NOMO-1 (cell line): ENCODE measurements at regions not wholly inside any gene's neighbourhood (a gene's known extent, or its start where the extent isn't known, plus 50 kb on each side); places are given as distances from the start of the nearest gene placed in this dataset.

Source experiments
- DNase-seq, 2 experiments: peaks; one replicate each; lab custom pipeline; 2025; ENCODE audit not compliant: unreplicated experiment in 2 of 2; lab: John Stamatoyannopoulos, UW

DNA sequence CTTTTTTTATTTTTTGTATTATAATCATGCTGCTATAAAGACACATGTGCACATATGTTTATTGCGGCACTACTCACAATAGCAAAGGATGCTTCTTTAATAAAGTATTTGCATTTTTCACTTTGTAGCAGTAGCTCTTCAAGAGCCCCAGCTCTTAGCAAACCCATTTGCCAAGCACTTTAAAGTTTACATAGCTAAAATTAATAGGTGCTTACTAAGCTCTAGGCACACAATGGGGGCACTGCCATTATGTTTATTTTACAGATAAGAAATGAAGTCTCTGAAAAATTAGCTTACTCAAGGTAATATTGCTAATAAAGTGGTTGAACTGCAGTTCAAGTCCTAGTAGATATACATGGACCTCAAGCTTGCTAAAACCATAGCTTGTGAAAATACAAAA lies 230.3 kb upstream of the ARHGAP24 start:
- DNase-seq: no peak

DNA sequence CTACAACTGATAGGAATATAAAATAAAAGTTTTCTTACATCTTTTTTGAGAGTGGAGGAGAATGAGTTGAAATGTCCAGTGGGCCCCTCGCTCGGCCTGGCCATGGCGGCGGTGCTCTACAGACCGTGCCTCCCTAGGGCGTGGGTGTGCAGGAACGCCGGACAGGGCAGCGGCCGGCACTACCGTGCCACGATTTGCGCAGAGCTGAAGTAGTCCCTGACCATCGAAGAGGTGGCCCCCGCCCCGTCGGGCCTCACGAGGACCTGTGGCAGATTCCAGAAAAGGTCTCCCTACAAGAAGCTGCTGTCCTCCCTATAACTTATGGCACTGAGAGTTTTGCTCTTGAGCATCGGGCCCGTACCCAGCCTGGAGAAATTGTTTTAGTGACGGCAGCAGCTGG lies 228.9 kb upstream of the ARHGAP24 start:
- DNase-seq: no peak

DNA sequence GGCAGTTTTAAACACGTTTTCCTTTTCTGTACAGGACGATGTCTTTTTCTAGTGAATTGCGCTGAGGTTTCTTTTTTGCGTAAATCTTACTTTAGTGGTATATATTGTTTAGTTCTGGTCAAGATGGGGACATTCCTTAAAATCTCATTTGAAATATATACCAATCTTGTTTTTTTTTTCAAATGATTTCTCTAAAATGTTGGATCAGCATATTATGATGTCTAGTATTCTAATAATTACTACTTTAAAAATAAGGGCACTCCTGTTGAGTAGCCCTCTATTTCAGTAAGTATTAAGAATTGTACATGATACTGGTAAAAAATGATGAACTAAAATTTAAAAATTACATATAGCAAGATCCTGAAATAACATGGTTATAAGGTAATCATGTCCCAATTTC lies 224.1 kb upstream of the ARHGAP24 start:
- no peak for DNase-seq

DNA sequence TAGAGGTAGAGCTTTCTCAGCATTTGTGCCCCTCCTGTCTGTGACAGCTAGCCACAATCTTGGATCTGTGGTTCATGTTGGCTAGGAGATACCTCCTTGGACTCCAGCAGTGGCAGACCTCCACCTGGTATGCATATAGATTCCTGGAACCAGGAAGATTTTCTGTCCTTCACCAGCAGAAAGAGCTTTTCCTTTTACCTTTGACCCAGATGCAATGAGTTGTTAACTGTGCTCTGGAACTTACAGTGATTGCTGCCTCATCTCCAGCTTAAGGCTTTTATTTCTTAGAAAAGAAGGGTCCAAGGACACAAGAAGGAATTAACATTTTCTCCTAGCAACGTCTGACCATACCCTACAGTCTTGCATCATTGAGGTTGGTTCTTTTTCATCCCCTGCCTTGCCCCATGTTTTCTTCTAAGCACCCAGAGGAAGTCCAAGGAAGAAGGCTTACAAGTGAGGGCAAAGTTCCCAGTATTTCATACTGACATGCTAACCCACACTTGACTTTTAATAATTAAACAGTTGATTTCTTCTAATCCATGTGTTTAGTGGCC lies 217.1 kb upstream of the ARHGAP24 start:
- DNase-seq: no peak

DNA sequence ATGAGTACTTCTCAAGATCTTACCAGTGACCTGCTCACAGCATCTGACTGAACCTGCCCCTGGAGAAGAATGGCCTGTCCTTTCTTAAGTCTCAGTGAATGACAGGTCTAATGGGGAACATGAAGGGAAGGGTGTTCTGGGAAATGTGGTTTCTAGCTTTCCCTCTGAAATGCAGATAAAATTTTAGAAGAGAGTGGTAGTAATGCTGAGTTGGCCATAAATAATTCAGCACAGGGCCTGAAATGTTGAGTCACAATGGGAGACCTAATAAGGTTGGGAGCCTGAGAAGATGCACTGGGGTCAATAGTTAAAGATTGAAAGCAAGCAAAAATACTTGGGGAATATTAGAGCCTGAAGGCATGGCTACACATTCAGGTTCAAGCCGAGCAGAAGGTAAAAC lies 214.9 kb upstream of the ARHGAP24 start:
- no peak for DNase-seq

DNA sequence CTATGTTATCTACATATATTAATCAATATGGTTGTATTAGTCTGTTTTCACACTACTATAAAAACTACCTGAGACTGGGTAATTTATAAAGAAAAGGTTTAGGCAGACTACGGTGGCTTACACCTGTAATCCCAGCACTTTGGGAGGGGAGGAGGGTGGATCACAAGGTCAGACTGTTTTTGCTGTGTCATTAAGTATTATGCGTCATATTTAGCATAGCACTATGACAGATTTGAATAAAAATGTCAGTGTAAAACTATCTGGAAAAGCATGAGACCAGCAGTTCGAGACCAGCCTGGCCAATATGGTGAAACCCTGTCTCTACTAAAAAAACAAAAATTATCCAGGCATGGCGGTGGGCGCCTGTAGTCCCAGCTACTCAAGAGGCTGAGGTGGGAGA lies 209.7 kb upstream of the ARHGAP24 start:
- no peak for DNase-seq

DNA sequence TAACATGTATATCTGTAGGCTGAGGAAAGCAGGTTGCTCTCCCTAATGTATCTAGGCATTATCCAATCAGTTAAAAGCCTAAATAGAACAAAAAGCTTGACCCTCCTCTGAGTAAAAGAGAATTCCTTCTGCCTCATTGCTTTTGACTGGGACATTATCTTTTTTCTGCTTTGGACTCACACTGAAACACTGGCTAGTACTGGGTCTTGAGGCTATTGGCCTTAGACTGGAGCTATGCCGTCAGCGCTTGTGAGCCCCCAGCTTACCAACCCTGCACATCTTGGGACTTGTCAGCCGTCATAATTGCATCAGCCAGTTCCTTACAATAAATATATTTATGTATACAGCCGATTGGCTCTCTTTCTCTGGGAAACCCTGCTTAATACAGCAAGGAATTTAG lies 206.8 kb upstream of the ARHGAP24 start:
- no peak for DNase-seq

DNA sequence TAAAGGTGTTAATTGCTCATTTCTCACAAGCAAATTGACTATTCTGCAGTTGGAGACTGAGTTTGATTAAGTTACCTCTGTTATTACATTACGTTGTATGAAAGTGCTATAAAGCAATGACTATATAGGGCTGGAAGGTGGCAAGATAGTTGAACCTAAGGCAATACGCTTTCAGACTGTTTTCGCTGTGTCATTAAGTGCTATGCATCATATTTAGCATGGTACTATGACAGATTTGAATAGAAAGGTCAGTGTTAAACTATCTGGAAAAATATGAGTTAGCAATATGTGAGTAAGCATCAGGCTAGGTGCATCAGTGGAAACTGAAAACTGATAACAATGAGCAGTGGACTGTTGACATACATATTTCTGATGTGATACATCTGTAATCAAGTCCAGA lies 206.0 kb upstream of the ARHGAP24 start:
- no peak for DNase-seq

DNA sequence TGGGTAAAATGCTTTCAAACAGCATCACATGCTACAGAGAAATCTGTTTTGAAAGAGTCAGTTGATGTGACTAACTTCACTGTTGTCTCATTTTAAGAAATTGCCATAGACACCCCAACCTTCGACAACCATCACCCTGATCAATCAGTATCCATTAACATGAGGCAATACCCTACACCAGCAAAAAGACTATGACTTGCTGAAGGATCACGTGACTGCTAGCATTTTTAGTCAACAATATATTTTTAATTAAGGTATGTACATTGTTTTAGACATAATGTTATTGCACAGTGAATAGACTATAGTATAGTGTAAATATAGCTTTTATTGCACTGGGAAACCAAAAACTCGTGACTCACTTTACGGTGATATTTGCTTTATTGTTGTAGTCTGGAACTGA lies 200.0 kb upstream of the ARHGAP24 start:
- DNase-seq: no peak

DNA sequence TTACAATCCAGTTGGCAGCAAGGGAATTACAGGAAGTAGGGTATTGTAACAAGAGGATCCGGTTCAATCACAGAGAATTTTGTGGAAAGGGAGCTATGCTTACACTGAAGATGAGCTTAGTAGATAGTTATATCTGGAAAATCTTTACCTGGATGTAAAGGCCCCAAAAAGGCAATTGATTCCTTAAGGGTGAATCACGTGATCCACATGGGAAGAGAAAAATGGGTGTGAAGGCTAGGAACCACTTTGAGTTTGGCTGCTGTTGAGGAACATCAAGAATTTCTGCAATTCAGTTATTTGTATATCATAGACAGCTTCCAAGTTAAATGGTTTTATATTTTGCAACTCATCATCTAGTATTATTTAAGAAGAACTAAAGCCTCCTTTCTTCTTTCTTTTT lies 194.0 kb upstream of the ARHGAP24 start:
- no peak for DNase-seq

DNA sequence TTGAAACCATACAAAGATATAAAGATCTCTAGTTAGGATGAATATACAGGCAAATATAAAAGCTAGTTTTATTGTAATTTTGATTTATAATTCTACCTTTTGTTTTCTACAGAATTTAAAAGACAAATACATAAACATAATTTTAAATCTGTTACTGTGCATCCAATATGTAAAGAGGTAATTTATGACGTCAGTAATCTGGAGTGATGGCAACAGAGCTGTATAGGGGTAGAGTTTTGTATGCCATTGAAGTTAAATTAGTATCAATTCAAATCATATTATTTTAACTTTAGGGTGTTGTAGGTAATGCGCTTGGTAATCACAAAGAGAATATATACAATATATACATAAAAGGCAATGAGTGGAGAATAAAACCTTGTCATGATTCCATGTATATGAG lies 183.7 kb upstream of the ARHGAP24 start:
- DNase-seq: no peak

DNA sequence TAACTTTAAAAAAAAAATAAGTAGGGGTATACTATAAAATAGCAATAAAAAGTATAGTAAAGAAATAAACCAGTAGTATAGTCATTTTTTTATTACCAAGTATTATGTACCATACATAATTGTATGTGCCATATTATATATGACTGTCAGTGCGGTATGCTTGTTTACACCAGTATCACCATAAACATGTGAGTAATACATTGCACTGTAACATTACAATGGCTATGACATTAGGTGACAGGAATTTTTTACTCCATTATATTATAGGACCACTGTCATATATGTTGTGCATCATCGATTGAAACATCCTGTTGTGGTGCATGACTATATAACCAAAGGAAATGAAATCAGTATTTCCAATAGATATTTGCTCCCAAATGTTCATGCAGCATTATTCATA lies 176.9 kb upstream of the ARHGAP24 start:
- DNase-seq: no peak

DNA sequence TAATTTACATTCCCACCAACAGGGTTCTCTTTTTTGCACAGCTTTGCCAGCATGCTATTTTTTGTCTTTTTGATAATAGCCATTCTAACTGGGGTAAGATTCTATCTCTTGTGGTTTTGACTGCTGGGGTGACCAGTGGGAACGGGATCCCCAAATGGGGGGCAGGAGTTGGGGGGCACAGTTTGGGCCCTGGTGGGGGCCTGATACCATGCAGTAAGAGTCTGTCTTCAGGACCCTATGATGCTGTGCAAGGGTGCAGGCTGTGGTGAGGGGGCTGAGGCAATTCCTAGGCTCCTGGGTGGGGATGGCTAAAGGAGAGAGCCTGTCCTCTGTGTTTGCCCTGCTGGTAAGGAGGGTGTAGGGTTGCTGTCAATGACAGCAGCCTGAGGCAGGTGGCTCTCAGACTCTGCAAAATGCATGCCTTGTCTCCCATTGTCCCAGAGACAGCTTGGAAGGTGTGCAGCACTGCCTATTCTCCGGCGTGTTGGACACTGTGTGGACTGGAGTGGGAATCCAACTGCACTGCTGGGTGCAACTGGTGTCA lies 172.7 kb upstream of the ARHGAP24 start:
- no peak for DNase-seq

DNA sequence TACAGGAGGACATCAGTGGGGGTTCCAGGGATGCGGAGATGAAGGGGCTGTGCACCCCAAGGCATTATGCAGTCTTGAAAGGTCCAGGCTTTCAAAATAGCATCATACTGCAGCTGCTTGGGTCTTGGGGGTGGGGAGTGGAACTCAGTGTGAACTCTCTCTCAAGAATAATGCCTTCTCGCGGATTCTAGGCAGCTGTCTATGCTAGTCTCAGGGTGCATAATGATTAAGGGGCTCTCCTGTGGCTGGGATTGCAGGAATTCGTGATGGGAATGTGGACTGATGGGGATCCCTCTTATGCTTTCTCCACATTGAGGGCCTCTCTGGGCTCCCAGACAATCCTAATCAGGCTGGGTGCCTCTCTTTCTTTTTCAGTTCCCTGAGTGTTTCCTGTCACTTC lies 172.2 kb upstream of the ARHGAP24 start:
- no peak for DNase-seq

DNA sequence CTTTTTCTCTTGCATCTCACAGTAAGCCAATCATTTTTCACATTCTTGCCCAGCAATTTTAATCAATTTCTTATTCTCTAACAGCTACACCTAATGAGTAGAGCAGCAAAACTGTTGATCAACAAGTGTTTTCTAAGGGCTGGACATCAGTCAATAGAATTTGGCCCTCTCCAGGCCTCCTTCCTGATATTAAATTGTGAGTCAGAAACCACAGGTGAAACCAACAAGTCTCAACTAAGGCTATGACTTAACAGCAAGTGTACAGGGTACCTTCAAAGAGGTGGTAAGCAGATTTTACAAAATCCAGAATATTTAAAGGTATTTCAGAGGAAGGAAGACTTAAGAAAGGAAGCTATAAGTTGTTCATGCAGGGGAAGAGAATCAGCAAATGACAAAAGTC lies 156.5 kb upstream of the ARHGAP24 start:
- no peak for DNase-seq

DNA sequence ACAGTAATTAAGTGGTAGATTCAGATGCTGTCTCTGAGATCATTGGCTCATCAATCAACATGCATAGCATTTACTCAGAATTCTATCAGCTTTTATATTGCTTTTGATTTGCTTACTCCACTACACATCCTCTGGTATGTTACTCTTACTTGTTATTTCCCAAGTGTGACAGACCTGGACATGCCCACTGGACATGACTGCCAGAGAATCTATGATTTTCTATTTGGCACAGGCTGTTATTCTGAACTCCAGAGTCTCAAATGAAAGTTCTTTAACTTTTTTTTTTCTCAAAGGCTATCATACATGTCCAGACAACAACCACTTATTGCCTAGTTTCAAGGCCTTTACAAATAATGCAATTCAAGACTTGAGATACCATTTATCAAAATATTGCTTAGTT lies 116.1 kb upstream of the ARHGAP24 start:
- DNase-seq: no peak

DNA sequence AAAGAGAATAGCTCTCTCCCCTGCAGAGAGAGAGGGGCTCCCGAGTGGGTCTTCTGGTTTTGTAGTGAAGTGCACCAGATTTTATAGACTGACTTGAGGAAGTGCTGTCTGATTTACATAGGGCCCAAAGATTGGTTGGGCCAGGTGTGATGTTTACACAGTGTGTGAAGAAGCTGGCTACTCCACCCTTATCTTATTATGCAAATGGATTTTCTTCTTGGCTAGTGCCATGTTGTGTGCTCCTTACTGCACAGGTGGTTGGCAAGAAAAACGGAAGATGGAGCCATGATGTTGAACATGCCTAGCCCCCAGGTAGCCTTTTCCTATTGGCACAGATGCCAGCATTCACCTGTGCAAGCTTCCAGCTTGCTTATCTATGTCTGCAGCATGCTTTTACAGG lies 112.4 kb upstream of the ARHGAP24 start:
- DNase-seq: no peak

DNA sequence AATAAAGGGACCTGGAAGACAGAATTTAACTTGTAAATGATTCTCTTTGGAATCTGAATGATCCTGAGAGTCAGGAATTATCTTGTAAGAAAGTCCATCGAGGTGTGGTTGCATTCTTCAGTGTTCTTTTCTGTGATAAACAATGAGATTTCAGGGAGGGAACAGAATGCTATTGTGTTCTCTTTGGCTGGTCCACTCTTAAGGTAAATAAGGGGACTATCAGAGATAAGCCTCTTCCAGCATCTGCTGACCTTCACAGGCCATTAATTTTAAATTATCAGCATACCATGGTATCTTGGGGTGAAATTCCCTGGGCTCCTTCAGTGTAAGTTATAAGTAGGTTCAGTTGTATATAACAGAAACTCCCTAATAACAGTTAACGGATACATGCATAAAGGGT lies 107.1 kb upstream of the ARHGAP24 start:
- no peak for DNase-seq

DNA sequence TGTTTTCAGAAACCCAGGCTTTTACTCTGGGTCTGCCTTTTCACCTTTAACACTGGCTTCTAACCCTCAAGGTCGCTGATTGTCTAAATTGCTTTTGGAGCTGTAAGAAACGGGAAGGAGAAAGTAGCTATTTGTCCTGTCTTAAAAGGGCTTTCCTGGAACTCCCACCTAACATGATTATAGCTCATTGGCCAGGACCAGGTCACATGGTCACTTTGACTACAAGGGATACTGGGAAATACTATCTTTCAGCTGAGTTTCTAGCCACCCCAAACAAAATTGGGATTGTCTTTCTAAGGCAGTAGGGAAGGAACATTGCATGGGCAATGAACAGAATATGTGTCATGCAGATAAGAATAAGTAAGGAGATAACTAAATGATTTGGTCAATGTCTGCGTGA lies 106.7 kb upstream of the ARHGAP24 start:
- DNase-seq: no peak

DNA sequence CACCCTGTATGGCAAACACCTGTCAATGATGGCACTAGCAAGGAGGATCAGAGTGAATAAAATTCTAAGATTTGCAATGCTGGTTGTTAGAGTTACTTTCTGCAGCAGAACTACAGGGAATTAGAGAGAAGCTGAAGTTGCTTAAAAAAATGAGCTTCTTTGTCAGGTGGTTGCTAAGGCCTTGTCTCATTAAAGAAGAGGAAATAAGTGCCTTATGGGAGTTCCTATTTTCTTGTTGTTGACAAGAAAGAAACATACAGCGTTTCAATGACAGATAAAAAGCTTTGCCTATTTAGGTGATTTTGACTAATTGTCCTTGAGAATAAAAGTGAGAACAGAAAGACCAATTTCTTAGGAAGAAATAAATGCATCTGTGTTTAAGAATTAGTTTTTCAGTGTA lies 106.0 kb upstream of the ARHGAP24 start:
- peak in 1 of 2 experiments; percentile 55 for DNase-seq

DNA sequence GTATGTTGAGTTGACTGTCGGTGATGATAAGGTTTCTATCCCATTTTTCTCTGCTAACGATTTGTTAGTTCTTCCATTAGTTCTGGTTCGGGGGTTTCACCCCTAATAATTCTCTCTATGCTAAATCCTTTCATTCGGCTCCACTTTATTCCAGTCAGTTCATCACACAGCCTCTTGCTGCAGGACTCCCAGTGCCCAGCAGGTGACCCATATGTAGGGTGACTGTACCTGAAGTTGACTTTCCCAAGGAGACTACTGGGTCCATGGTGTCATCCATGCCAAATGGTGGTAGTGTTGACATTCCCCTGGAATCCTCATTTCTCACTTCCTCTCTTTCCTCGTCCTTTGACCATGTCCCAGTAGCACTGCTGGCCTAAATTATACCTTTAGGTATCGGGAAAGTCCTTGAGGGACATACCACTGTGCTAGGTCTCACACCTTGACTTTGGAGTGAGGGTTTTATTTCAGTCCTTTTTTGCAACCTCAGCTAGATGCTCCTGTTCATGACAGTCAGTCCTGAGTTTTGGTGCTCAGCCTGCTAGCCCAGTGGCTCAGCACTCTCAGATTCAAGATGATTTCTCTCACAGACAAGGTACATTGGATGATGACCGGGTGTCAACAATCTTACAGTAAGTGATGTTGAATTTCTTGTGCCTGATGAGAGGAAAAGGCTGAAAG lies 105.1 kb upstream of the ARHGAP24 start:
- DNase-seq: no peak

DNA sequence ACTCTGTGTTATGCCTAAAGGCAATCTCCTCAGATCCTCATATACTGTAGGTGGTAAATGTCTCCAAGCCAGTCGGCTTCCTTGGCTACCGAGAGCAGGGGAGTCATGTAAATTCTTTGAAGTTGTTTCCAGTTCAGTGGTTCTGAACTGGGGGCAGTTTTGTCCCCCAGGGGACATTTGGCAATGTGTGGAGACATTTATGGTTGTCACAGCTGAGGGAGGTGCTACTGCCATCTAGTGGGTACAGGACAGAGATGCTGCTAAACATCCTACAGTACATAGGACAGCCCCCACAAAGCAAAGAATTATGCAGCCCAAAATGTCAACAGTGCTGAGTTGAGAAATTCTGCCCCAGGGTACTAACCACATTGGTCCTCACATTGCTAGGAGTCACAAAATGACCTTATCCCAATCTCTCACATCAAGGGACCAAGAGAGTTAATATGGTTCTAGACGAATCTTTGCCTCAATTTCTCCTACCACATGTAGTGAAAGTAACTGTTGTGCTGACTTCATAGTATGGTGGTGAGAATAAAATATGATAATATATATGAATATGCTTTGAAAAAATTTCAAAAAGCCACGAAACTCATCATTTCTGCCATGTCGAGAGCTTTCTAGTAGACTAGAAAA lies 104.4 kb upstream of the ARHGAP24 start:
- peak in 1 of 2 experiments; percentile 4 for DNase-seq
